ENCODE measurements at regions not wholly inside any gene's neighbourhood (a gene's known extent, or its start where the extent isn't known, plus 50 kb on each side); places are given as distances from the start of the nearest gene placed in this dataset.

DNA sequence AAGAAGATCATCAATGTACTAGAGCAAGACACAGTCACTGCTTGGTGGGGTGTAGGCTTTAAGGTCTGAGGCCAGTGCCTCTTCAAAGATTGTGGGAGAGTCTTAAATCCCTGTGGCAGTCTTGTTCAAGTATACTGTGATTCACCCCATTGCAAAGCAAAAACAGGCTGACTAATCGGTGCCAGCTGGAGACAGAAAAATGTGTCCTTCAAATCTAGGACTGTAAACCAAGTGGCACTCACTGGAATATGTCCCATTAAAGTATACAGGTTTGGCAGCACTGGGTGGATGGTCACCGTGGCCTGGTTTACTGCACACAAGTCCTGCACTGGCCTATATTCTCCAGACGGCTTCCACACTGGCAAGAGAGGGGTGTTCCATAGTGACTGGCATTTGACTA is 1315.3 kb downstream of the TMEM121 start:
- Histone ChIP-seq H2AFZ (ENCODE audit: low read length) (no peak overlapping the region), H2BK12ac (ENCODE audit: low read depth, low read length) (no peak overlapping the region), H3K79me1 (ENCODE audit: low read depth, low read length) (no peaks in the 10 kb centered on the region), H3K36me3 (ENCODE audit: control insufficient read depth in 2 of 4, insufficient read depth in 4 of 4, low read length in 3 of 4) (no peaks in the 10 kb centered on the region), H3K9ac (replicated peaks in 1 of 4; ENCODE audit: extremely low read depth in 1 of 4, low read depth in 3 of 4, low read length in 3 of 4) (no peak overlapping the region), H3K4ac (replicated peaks; ENCODE audit: insufficient read length, low read depth, low read length) (no peak overlapping the region), H3K4me3 (ENCODE audit: extremely low read depth in 1 of 4, insufficient read depth in 2 of 4, low read depth in 3 of 4, low read length in 4 of 4) (no peak overlapping the region), H2BK120ac (replicated peaks; ENCODE audit: low read depth, low read length) (no peak overlapping the region), H3K4me2 (ENCODE audit: insufficient read depth in 1 of 2, low read depth in 2 of 2, low read length in 2 of 2) (no peak overlapping the region), H3K23ac (ENCODE audit: insufficient read length) (no peak overlapping the region), H4K8ac (ENCODE audit: extremely low read depth, insufficient read depth, low read length) (no peak overlapping the region), H2AK5ac (ENCODE audit: low read depth, low read length) (no peak overlapping the region), H4K5ac (ENCODE audit: insufficient read length, low read depth, low read length) (no peak overlapping the region), H3K27me3 (replicated peaks in 1 of 4; ENCODE audit: control insufficient read depth in 3 of 4, extremely low read depth in 1 of 4, insufficient read depth in 3 of 4, low read length in 3 of 4) (no peaks in the 10 kb centered on the region), H4K20me1 (replicated peaks in 1 of 2; ENCODE audit: control insufficient read depth in 1 of 2, insufficient read depth in 2 of 2, low read length in 2 of 2) (no peaks in the 10 kb centered on the region), H2BK5ac (ENCODE audit: low read depth, low read length) (no peak overlapping the region), H2BK15ac (ENCODE audit: low read length) (no peak overlapping the region), H2BK20ac (ENCODE audit: low read length) (no peak overlapping the region), H3K9me3 (ENCODE audit: insufficient read depth in 2 of 2, low read depth in 1 of 2, low read length in 1 of 2) (peaks cover 75 to 95% of the 10 kb centered on the region in 2 experiments), H4K91ac (replicated peaks; ENCODE audit: insufficient read length, low read length) (no peak overlapping the region), H3K14ac (ENCODE audit: insufficient read length) (no peak overlapping the region), H3K18ac (ENCODE audit: extremely low read depth, low read length) (no peak overlapping the region), H3K4me1 (replicated peaks in 1 of 4; ENCODE audit: control insufficient read depth in 3 of 4, insufficient read depth in 4 of 4, low read length in 3 of 4) (no peaks in the 10 kb centered on the region), H3K79me2 (ENCODE audit: control insufficient read depth in 1 of 2, insufficient read depth in 2 of 2, low read length in 2 of 2) (no peaks in the 10 kb centered on the region), H3K23me2 (ENCODE audit: low read depth, low read length) (no peaks in the 10 kb centered on the region), H3K56ac (replicated peaks; ENCODE audit: insufficient read length, low read depth, low read length) (no peak overlapping the region), H3K27ac (ENCODE audit: low read depth, low read length) (no peak overlapping the region)
- DNase-seq (ENCODE audit: low read depth in 1 of 2, low spot score in 2 of 2) (no peak), FAIRE-seq (no peak)
- WGBS, 2 experiments (ENCODE audit: extremely low coverage in 1 of 2, insufficient coverage in 1 of 2, insufficient read length in 1 of 2, insufficient replicate concordance in 2 of 2, low coverage in 1 of 2, low lambda C conversion rate in 2 of 2, missing lambda C conversion rate in 1 of 2): 80% methylated on average over 3 of the region's 3 CpGs; no CpG with 5 or more reads in 1 of the 2 experiments
- TF ChIP-seq RXRA (IDR thresholded peaks at IDR 0.05; ENCODE audit: insufficient read depth, low read depth, low read length): no peak
- TF ChIP-seq SIX5 (IDR thresholded peaks at IDR 0.05; ENCODE audit: low read depth, low read length): no peak
- TF ChIP-seq SAP30 (IDR thresholded peaks at IDR 0.05; ENCODE audit: insufficient read depth, insufficient replicate concordance, low read length): no peak
- no peak for TF ChIP-seq ZNF274 (IDR thresholded peaks at IDR 0.05; ENCODE audit: borderline replicate concordance, extremely low read depth, low read length)
- no peak for TF ChIP-seq TBP (IDR thresholded peaks at IDR 0.05; ENCODE audit: low read depth, low read length)
- no peak for TF ChIP-seq KDM4A (IDR thresholded peaks at IDR 0.05; ENCODE audit: low read depth, low read length, severe bottlenecking)
- TF ChIP-seq HDAC6 (IDR thresholded peaks at IDR 0.05; ENCODE audit: low read depth, low read length): no peak
- no peak for TF ChIP-seq CBX5 (IDR thresholded peaks at IDR 0.05; ENCODE audit: low read depth, low read length)
- ChIA-PET POLR2A (ENCODE audit: partially characterized antibody) (no interaction called here), CTCF (ENCODE audit: partially characterized antibody) (interaction anchor here (1.0 to 3.1 kb wide), 2 partner anchors 11 to 12 kb away, joined by 4 to 21 read pairs; no protein-coding TSS in a partner anchor)

Measured in H1 (cell line).